SH-SY5Y (cell line): ENCODE measurements at regions not wholly inside any gene's neighbourhood (a gene's known extent, or its start where the extent isn't known, plus 50 kb on each side); places are given as distances from the start of the nearest gene placed in this dataset.

Experiments used
- GATA2 ChIP-seq: IDR thresholded peaks from 2 replicates; pipeline ENCODE4 v1.6.1; 2011; ENCODE audit warnings: mild to moderate bottlenecking, low read depth, low read length
- GATA3 ChIP-seq: IDR thresholded peaks from 2 replicates; pipeline ENCODE4 v1.6.1; 2011; ENCODE audit warnings: low read depth, mild to moderate bottlenecking, low read length, moderate library complexity

- TF ChIP-seq GATA3, result no peak
- TF ChIP-seq GATA2, result no peak
Measured at GRCh38 chr3:137820366-137820765, 56.3 kb downstream of the SOX14 start.

GRCh38 chr3:137835096-137835495 lies 71.0 kb downstream of the SOX14 start:
- TF ChIP-seq GATA2, result no peak

- TF ChIP-seq GATA2 (no peak), GATA3 (no peak)
Measured at GRCh38 chr3:137845194-137845593, 81.1 kb downstream of the SOX14 start.

GRCh38 chr3:137845666-137846065 lies 81.6 kb downstream of the SOX14 start:
- no peak for TF ChIP-seq GATA2
- no peak for TF ChIP-seq GATA3

- no peak for TF ChIP-seq GATA2
- TF ChIP-seq GATA3, result no peak
Measured at GRCh38 chr3:137852391-137852830, 88.3 kb downstream of the SOX14 start.

GRCh38 chr3:137854533-137855261 lies 90.6 kb downstream of the SOX14 start:
- no peak for TF ChIP-seq GATA3
- TF ChIP-seq GATA2, result no peak

GRCh38 chr3:137866001-137866400 lies 101.9 kb downstream of the SOX14 start:
- peak; percentile 25; the same call in 1 of the 2 replicates for TF ChIP-seq GATA2
- TF ChIP-seq GATA3, result no peak

- TF ChIP-seq GATA2, result no peak
- TF ChIP-seq GATA3, result no peak
Measured at GRCh38 chr3:137866933-137867332, 102.8 kb downstream of the SOX14 start.

- no peak for TF ChIP-seq GATA3
Measured at GRCh38 chr3:137867611-137868010, 103.5 kb downstream of the SOX14 start.

- TF ChIP-seq GATA2, result no peak
- no peak for TF ChIP-seq GATA3
Measured at GRCh38 chr3:137869022-137869421, 104.9 kb downstream of the SOX14 start.

GRCh38 chr3:137906985-137907649 lies 102.8 kb upstream of the CLDN18 start:
- no peak for TF ChIP-seq GATA2
- no peak for TF ChIP-seq GATA3

GRCh38 chr3:137924628-137925027 lies 85.3 kb upstream of the CLDN18 start:
- TF ChIP-seq GATA2 (no peak), GATA3 (no peak)

- TF ChIP-seq GATA3 (no peak), GATA2 (no peak)
Measured at GRCh38 chr3:137925080-137925479, 84.9 kb upstream of the CLDN18 start.

GRCh38 chr3:137926991-137927390 lies 83.0 kb upstream of the CLDN18 start:
- no peak for TF ChIP-seq GATA3
- TF ChIP-seq GATA2, result no peak

GRCh38 chr3:137930976-137931375 lies 79.0 kb upstream of the CLDN18 start:
- TF ChIP-seq GATA3 (no peak), GATA2 (no peak)
